GM12872 (cell line): ENCODE measurements at regions not wholly inside any gene's neighbourhood (a gene's known extent, or its start where the extent isn't known, plus 50 kb on each side); places are given as distances from the start of the nearest gene placed in this dataset.

Experiments used
- TF ChIP-seq, protein P1 (sequence below): IDR thresholded peaks from 3 replicates; pipeline ENCODE4 v1.5.1; 2011; ENCODE audit warnings: low read depth, mild to moderate bottlenecking, low read length, moderate library complexity; ENCODE audit not compliant: insufficient read depth

- TF ChIP-seq, protein P1, sequence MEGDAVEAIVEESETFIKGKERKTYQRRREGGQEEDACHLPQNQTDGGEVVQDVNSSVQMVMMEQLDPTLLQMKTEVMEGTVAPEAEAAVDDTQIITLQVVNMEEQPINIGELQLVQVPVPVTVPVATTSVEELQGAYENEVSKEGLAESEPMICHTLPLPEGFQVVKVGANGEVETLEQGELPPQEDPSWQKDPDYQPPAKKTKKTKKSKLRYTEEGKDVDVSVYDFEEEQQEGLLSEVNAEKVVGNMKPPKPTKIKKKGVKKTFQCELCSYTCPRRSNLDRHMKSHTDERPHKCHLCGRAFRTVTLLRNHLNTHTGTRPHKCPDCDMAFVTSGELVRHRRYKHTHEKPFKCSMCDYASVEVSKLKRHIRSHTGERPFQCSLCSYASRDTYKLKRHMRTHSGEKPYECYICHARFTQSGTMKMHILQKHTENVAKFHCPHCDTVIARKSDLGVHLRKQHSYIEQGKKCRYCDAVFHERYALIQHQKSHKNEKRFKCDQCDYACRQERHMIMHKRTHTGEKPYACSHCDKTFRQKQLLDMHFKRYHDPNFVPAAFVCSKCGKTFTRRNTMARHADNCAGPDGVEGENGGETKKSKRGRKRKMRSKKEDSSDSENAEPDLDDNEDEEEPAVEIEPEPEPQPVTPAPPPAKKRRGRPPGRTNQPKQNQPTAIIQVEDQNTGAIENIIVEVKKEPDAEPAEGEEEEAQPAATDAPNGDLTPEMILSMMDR, result no peak
These were observed 188.8 kb upstream of the FOXF1 start for GRCh38 chr16:86321491-86321890.

GRCh38 chr16:86322283-86322682, 188.0 kb upstream of the FOXF1 start:
- TF ChIP-seq, protein P1, result no peak

DNA sequence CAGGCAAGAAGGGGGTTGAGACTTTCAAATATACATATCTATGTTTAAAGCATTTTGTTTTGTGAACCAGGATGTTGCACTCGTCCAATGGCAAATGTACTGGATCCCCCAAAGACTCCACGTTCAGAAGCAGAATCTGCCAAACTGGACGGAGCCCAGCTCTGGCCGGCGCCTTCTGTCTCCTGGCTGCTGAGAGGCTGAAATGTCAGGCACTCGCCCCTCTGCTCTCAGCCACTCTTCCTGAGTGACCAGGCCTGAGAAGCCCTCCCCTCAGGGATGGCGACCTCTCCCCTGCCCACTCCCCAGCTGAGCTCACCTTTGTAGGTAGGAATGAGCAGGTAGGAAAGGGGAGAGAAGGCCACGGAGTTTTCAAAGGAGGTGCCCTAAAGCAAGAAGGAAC, 187.5 kb upstream of the FOXF1 start:
- TF ChIP-seq, protein P1, result no peak

GRCh38 chr16:86324320-86324719, 186.0 kb upstream of the FOXF1 start:
- TF ChIP-seq, protein P1, result no peak

DNA sequence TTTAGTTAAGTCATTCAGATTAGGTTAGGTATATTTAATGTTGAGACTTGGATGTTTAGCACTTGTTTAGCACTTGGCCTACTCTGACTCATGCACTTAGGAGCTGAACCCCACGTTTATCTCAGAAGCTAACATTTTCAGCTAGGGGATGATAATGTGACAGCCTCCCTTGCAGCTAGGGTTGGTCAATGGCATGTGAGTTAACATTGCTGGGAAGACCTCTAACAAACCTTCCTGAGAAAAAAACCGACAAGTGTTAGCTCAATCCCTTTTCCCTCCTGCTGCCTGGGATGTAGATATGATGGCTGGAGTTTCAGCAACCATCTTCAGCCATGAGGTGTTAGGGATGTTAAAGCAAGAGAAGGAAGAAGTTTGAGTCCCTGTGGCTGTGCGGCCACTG, 185.0 kb upstream of the FOXF1 start:
- TF ChIP-seq, protein P1, result no peak

- TF ChIP-seq, protein P1, result no peak
These were observed 184.4 kb upstream of the FOXF1 start for GRCh38 chr16:86325895-86326294.

DNA sequence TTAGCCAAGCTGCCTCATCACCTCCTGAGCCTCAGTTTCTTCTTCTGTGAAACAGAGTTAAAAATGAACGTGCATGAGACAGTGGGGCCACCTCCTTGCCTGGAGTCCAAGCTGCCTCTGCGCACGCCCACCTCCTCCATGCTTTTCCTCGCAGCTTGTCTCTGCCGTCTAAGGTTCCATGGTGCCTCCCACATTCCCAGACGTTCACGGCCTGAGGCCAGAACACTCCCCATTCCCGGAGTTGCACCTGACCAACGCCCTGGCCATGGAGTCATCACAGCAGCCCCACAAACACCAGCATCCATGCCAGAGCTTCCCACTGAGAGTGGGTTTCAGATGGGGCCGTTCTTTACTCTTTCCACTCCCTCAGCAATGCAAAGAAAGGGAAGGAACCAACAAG, 183.0 kb upstream of the FOXF1 start:
- TF ChIP-seq, protein P1, result no peak

- TF ChIP-seq, protein P1, result no peak
These were observed 179.4 kb upstream of the FOXF1 start for GRCh38 chr16:86330906-86331305.
